Skeletal muscle tissue (tissue), 3 donors: ENCODE measurements at regions not wholly inside any gene's neighbourhood (a gene's known extent, or its start where the extent isn't known, plus 50 kb on each side); places are given as distances from the start of the nearest gene placed in this dataset.

Experiments
- H3K27ac ChIP-seq: one replicate; pipeline ENCODE4 v1.7.0; 2013; ENCODE audit warnings: mild to moderate bottlenecking, low read depth, low read length, inconsistent platforms
- H3K27me3 ChIP-seq, 3 donors: one replicate each; pipeline ENCODE4 v1.7.0; 2013; ENCODE audit warnings: low read length in 3 of 3; ENCODE audit not compliant: control insufficient read depth in 3 of 3, insufficient read depth in 3 of 3
- H3K36me3 ChIP-seq, 3 donors: one replicate each; pipeline ENCODE4 v1.7.0; 2013; ENCODE audit warnings: low read length in 3 of 3; ENCODE audit not compliant: control insufficient read depth in 3 of 3, insufficient read depth in 3 of 3
- H3K4me1 ChIP-seq, 3 donors: one replicate each; pipeline ENCODE4 v1.7.0; 2013; ENCODE audit warnings: low read length in 3 of 3, mild to moderate bottlenecking in 3 of 3; ENCODE audit not compliant: control insufficient read depth in 3 of 3, insufficient read depth in 3 of 3
- H3K4me3 ChIP-seq, 3 donors: one replicate each; pipeline ENCODE4 v1.7.0; 2013; ENCODE audit warnings: low read length in 3 of 3
- H3K9ac ChIP-seq, 3 donors: one replicate each; pipeline ENCODE4 v1.7.0; 2013; ENCODE audit warnings: low read length in 3 of 3, mild to moderate bottlenecking in 3 of 3, moderate library complexity in 2 of 3, low read depth in 1 of 3
- H3K9me3 ChIP-seq, 3 donors: one replicate each; pipeline ENCODE4 v1.7.0; 2013; ENCODE audit warnings: low read length in 3 of 3; ENCODE audit not compliant: control insufficient read depth in 3 of 3
- donor health status: Osteomylitis.

- Histone ChIP-seq H3K9me3 (no peaks in the 10 kb centered on the region), H3K9ac (no peak overlapping the region), H3K4me1 (no peaks in the 10 kb centered on the region), H3K4me3 (no peak overlapping the region), H3K36me3 (no peaks in the 10 kb centered on the region), H3K27ac (no peak overlapping the region), H3K27me3 (no peaks in the 10 kb centered on the region)
Observed at GRCh38 chr7:84823530-84823929, 363.3 kb downstream of the SEMA3D start.

- no peaks in the 10 kb centered on the region for H3K4me1 ChIP-seq
- H3K27me3 ChIP-seq, result no peaks in the 10 kb centered on the region
- H3K4me3 ChIP-seq, result no peak overlapping the region
- no peaks in the 10 kb centered on the region for H3K9me3 ChIP-seq
- no peak overlapping the region for H3K9ac ChIP-seq
- H3K36me3 ChIP-seq, result no peaks in the 10 kb centered on the region
- H3K27ac ChIP-seq, result no peak overlapping the region
Observed at GRCh38 chr7:84822941-84823510, 363.8 kb downstream of the SEMA3D start.

- Histone ChIP-seq H3K4me1 (no peaks in the 10 kb centered on the region), H3K9me3 (no peaks in the 10 kb centered on the region), H3K27ac (no peak overlapping the region), H3K4me3 (no peak overlapping the region), H3K36me3 (no peaks in the 10 kb centered on the region), H3K27me3 (no peaks in the 10 kb centered on the region), H3K9ac (no peak overlapping the region)
Observed at GRCh38 chr7:84821671-84822534, 365.0 kb downstream of the SEMA3D start.

- H3K36me3 ChIP-seq, result no peaks in the 10 kb centered on the region
- H3K27me3 ChIP-seq, result no peaks in the 10 kb centered on the region
- no peak overlapping the region for H3K4me3 ChIP-seq
- H3K9me3 ChIP-seq, result no peaks in the 10 kb centered on the region
- H3K9ac ChIP-seq, result no peak overlapping the region
- no peak overlapping the region for H3K27ac ChIP-seq
- H3K4me1 ChIP-seq, result no peaks in the 10 kb centered on the region
Observed at GRCh38 chr7:84820481-84820880, 366.4 kb downstream of the SEMA3D start.

- H3K9me3 ChIP-seq, result no peaks in the 10 kb centered on the region
- H3K4me1 ChIP-seq, result no peaks in the 10 kb centered on the region
- H3K4me3 ChIP-seq, result no peak overlapping the region
- H3K9ac ChIP-seq, result no peak overlapping the region
- H3K27ac ChIP-seq, result no peak overlapping the region
- H3K36me3 ChIP-seq, result no peaks in the 10 kb centered on the region
- no peaks in the 10 kb centered on the region for H3K27me3 ChIP-seq
Observed at GRCh38 chr7:84817016-84817415, 369.8 kb downstream of the SEMA3D start.

GRCh38 chr7:84813376-84813775 lies 373.5 kb downstream of the SEMA3D start:
- H3K9ac ChIP-seq, result no peak overlapping the region
- no peaks in the 10 kb centered on the region for H3K27me3 ChIP-seq
- no peak overlapping the region for H3K4me3 ChIP-seq
- peaks cover 0 to 2% (median 0%) of the 10 kb centered on the region in 3 donors for H3K4me1 ChIP-seq
- no peak overlapping the region for H3K27ac ChIP-seq
- H3K9me3 ChIP-seq, result no peaks in the 10 kb centered on the region
- no peaks in the 10 kb centered on the region for H3K36me3 ChIP-seq

GRCh38 chr7:84812021-84812420 lies 374.8 kb downstream of the SEMA3D start:
- no peaks in the 10 kb centered on the region for H3K27me3 ChIP-seq
- no peaks in the 10 kb centered on the region for H3K36me3 ChIP-seq
- H3K27ac ChIP-seq, result no peak overlapping the region
- H3K9ac ChIP-seq, result no peak overlapping the region
- no peaks in the 10 kb centered on the region for H3K9me3 ChIP-seq
- no peak overlapping the region for H3K4me3 ChIP-seq
- H3K4me1 ChIP-seq, result peaks cover 0 to 2% (median 0%) of the 10 kb centered on the region in 3 donors

GRCh38 chr7:84811362-84811761 lies 375.5 kb downstream of the SEMA3D start:
- H3K4me3 ChIP-seq, result no peak overlapping the region

GRCh38 chr7:84809877-84810276 lies 377.0 kb downstream of the SEMA3D start:
- Histone ChIP-seq H3K4me1 (peaks cover 0 to 2% (median 0%) of the 10 kb centered on the region in 3 donors), H3K9ac (no peak overlapping the region), H3K4me3 (no peak overlapping the region), H3K27ac (no peak overlapping the region), H3K36me3 (no peaks in the 10 kb centered on the region), H3K27me3 (no peaks in the 10 kb centered on the region), H3K9me3 (no peaks in the 10 kb centered on the region)

More at GRCh38 chr7:84811362-84811761, 375.5 kb downstream of the SEMA3D start:
- H3K27me3 ChIP-seq, result no peaks in the 10 kb centered on the region
- H3K27ac ChIP-seq, result no peak overlapping the region
- H3K4me1 ChIP-seq, result peaks cover 0 to 2% (median 0%) of the 10 kb centered on the region in 3 donors
- no peak overlapping the region for H3K9ac ChIP-seq
- no peaks in the 10 kb centered on the region for H3K36me3 ChIP-seq
- no peaks in the 10 kb centered on the region for H3K9me3 ChIP-seq

GRCh38 chr7:84803979-84804378 lies 382.9 kb downstream of the SEMA3D start:
- H3K9me3 ChIP-seq, result no peaks in the 10 kb centered on the region
- H3K27ac ChIP-seq, result no peak overlapping the region
- no peak overlapping the region for H3K9ac ChIP-seq
- H3K27me3 ChIP-seq, result no peaks in the 10 kb centered on the region
- H3K4me3 ChIP-seq, result no peak overlapping the region
- no peaks in the 10 kb centered on the region for H3K36me3 ChIP-seq
- no peaks in the 10 kb centered on the region for H3K4me1 ChIP-seq
